Adipocyte (in vitro differentiated cells): ENCODE measurements at regions not wholly inside any gene's neighbourhood (a gene's known extent, or its start where the extent isn't known, plus 50 kb on each side); places are given as distances from the start of the nearest gene placed in this dataset.
"Not testable (repeated sequence)": the region's sequence is repeated elsewhere in the genome, so short reads cannot be mapped to it uniquely, and the experiment has no call there.

Experiments used
- DNase-seq: peaks from one replicate; pipeline ENCODE4 v3.0.0-alpha.2; 2015; ENCODE audit warnings: low read depth
- H3K27me3 ChIP-seq: replicated peaks from 2 replicates; pipeline ENCODE4 v1.7.0; 2013; ENCODE audit warnings: mild to moderate bottlenecking, low read length, moderate library complexity; ENCODE audit not compliant: control insufficient read depth, insufficient read depth
- H3K36me3 ChIP-seq: 2 replicates; pipeline ENCODE4 v1.7.0; 2013; ENCODE audit warnings: low read length, mild to moderate bottlenecking, moderate library complexity; ENCODE audit not compliant: control insufficient read depth, insufficient read depth, severe bottlenecking
- H3K4me1 ChIP-seq: 2 replicates; pipeline ENCODE4 v1.7.0; 2013; ENCODE audit warnings: mild to moderate bottlenecking, low read length, moderate library complexity; ENCODE audit not compliant: control insufficient read depth, insufficient read depth
- H3K4me3 ChIP-seq: 2 replicates; pipeline ENCODE4 v1.7.0; 2013; ENCODE audit warnings: mild to moderate bottlenecking, low read length, moderate library complexity
- H3K9ac ChIP-seq: 2 replicates; pipeline ENCODE4 v1.7.0; 2013; ENCODE audit warnings: mild to moderate bottlenecking, low read length, moderate library complexity
- H3K9me3 ChIP-seq: 2 replicates; pipeline ENCODE4 v1.7.0; 2013; ENCODE audit warnings: mild to moderate bottlenecking, low read length, moderate library complexity; ENCODE audit not compliant: control insufficient read depth

- H3K9me3 ChIP-seq, result peaks cover 7% of the 10 kb centered on the region
- H3K36me3 ChIP-seq, result no peaks in the 10 kb centered on the region
- H3K4me1 ChIP-seq, result peaks cover 13% of the 10 kb centered on the region
- H3K9ac ChIP-seq, result no peak overlapping the region
- H3K4me3 ChIP-seq, result no peak overlapping the region
- no peaks in the 10 kb centered on the region for H3K27me3 ChIP-seq
- DNase-seq, result no peak
Measured at GRCh38 chr13:88022431-88023208, 351.4 kb downstream of the SLITRK5 start.

DNA sequence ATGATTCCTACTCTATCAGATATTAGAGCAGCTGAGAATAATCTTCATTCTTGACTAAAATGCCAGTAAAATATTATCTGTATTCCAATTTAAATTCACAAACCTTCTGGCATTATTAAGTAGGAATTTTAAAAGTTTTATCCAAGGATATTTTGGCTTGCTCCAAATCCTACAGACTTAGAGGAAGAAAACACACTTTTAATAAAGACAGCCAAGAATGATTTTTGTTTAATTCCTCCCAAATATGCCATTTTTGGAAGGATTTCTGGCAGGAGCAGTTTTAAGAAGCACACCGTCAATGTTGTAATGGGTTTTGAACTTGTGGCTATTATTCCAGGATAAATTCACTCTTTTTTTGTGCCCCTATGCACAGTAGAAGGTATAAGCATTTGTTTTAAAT, 355.1 kb downstream of the SLITRK5 start:
- Histone ChIP-seq H3K4me1 (peaks cover 13% of the 10 kb centered on the region), H3K36me3 (no peaks in the 10 kb centered on the region), H3K9me3 (no peaks in the 10 kb centered on the region), H3K9ac (no peak overlapping the region), H3K27me3 (no peaks in the 10 kb centered on the region), H3K4me3 (no peak overlapping the region)
- no peak for DNase-seq

DNA sequence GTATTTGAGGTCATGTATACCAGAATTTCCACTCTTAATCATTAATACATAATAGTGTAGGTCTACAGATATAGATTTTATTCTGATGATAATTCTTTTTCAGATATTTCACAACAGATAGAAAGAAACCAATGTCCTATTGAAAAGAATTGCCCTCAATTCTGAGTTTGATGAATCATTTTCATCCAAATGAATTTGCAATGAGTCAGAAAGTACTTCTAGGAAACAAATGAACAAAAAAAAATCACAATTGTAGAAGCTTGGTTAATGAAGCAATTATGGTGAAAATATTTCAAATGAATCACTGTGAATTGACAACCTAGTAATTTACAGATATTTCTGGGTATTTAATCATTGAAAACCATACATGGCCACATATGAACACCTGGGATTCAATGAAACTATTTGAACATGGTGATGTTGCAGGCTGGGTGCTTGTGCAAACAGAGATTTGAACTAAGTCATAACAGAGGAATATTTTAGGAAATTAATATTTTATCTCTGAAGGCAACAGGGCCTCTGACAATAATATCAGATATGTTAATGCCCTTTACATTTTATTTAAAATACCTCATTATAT, 360.9 kb downstream of the SLITRK5 start:
- peaks cover 8% of the 10 kb centered on the region for H3K4me1 ChIP-seq
- no peak overlapping the region for H3K4me3 ChIP-seq
- H3K9me3 ChIP-seq, result no peaks in the 10 kb centered on the region
- no peaks in the 10 kb centered on the region for H3K27me3 ChIP-seq
- H3K9ac ChIP-seq, result no peak overlapping the region
- H3K36me3 ChIP-seq, result no peaks in the 10 kb centered on the region
- no peak for DNase-seq

GRCh38 chr13:88036205-88036604, 365.0 kb downstream of the SLITRK5 start:
- not testable (repeated sequence) for H3K9me3 ChIP-seq, H3K4me1 ChIP-seq, H3K36me3 ChIP-seq, H3K9ac ChIP-seq, DNase-seq, H3K27me3 ChIP-seq, H3K4me3 ChIP-seq

DNA sequence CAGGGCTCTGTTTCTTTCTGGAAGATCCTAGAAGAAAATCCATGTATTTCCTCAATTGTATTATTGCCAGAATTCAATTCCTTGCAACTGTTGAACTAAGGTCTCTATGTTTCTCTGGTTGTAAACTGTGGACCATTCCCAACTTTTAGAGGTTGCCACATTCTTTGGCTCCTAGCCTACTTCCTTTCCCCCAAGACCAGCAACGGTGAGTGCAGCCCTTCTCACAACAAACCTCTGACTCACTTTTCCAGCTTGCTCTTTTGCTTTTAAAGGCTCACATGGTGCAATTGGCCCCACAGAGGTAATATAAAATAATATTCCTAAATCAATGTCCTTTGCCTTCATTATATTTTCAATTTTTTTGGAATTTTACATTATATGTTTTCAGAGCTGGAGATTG, 371.3 kb downstream of the SLITRK5 start:
- no peak for DNase-seq
- H3K9me3 ChIP-seq, result peaks cover 2% of the 10 kb centered on the region

DNA sequence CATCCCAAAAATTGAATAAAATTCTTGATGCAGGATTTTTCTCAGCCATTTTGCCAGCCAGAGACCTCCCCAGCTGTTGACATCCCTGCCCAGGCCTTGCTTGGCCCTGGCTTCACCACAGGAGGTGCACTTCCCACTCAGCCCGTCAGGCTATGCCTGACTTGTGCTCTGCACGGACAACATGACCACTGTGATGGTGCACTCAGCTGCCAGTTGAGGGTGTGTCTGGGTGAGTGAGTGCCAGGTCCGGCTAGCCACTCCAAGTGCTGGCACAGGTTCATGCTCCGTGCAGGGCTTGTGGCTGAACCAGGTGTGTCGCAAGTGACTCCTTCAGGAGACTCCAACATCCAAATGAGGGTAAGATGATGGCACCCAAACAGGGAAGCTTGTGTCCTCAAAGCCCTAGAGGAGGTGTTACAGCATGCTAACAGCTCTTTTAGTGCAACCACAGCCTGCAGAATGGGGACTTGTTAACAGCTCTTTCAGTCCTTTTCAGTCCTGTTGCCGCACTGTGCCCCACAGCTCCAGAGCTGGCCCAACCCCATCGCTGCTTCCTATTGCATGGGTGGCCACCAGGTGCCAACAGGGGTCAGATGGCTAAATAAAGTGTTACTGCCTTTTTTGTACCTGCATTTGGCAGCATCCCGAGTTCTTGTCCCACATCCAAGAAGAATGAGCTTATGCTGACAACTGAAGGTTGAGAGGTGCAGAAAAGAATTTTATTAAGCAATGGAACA, 380.7 kb downstream of the SLITRK5 start:
- no peak for DNase-seq
- no peak overlapping the region for H3K4me3 ChIP-seq
- no peaks in the 10 kb centered on the region for H3K9me3 ChIP-seq
- H3K9ac ChIP-seq, result no peak overlapping the region
- H3K27me3 ChIP-seq, result no peaks in the 10 kb centered on the region
- H3K36me3 ChIP-seq, result no peaks in the 10 kb centered on the region
- no peaks in the 10 kb centered on the region for H3K4me1 ChIP-seq

More for the DNA sequence above, 371.3 kb downstream of the SLITRK5 start:
- Histone ChIP-seq H3K9ac (no peak overlapping the region), H3K4me3 (no peak overlapping the region), H3K36me3 (no peaks in the 10 kb centered on the region), H3K4me1 (no peaks in the 10 kb centered on the region), H3K27me3 (no peaks in the 10 kb centered on the region)

DNA sequence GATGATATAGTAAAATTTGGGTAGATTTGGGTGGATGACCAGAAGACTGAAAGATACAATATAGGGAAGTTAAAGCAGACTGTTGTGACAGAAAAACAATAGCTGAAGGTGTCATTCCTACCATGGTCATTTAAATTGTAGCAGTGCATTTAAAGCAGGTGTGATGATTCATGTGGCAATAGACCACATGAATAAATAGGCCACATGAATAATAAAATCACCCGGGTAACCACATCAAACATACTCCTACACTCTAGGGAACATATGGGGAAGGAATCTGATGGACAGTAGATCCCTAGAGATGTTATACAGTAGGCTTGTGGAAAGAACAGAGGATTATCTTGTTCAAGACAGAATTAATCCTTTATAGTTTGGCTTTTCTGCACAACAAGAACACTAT, 392.6 kb downstream of the SLITRK5 start:
- no peaks in the 10 kb centered on the region for H3K4me1 ChIP-seq
- H3K27me3 ChIP-seq, result no peaks in the 10 kb centered on the region

DNA sequence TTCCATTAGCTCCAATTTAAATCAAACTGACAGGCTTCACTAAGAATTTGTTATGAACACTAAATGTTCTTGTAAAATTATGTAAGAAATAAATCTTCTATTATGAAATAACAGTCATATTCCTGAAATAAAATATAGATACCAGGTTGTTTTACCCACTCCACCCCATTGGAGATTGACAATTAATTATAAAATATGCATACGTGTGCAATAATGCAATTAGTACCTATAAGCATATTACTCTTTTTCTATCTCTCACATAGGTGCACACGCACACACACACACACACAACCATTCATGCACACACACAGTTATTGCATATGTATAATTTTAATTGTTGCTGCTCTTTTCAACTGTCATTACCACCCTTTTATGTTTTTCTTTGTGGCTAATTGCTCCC, 395.7 kb downstream of the SLITRK5 start:
- H3K9me3 ChIP-seq, result peaks cover 8% of the 10 kb centered on the region
- no peak for DNase-seq
- no peak overlapping the region for H3K4me3 ChIP-seq
- no peaks in the 10 kb centered on the region for H3K4me1 ChIP-seq
- no peak overlapping the region for H3K9ac ChIP-seq
- H3K27me3 ChIP-seq, result no peaks in the 10 kb centered on the region
- no peaks in the 10 kb centered on the region for H3K36me3 ChIP-seq

More for the DNA sequence above, 392.6 kb downstream of the SLITRK5 start:
- H3K9ac ChIP-seq, result no peak overlapping the region
- peaks cover 11% of the 10 kb centered on the region for H3K9me3 ChIP-seq
- H3K36me3 ChIP-seq, result no peaks in the 10 kb centered on the region
- no peak for DNase-seq
- H3K4me3 ChIP-seq, result no peak overlapping the region

DNA sequence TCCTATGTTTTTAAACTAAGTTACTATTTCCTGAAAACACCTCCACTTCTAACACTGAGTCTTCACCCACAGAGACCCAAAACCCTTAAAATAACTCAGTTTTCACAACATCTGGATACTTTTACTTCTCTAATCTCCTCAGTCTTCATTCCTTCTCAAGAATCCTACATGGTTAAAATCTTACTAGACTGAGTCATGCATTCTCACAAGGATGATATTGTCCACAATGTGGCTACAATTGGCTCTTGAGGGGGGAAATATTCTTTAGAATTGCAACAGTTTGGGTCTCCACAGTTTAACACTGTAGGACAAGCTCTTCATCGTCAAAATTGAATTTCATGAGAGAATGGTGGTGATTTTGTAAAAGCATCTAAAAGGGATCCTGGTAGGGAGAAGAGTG, 397.1 kb downstream of the SLITRK5 start:
- H3K27me3 ChIP-seq, result no peaks in the 10 kb centered on the region
- H3K4me3 ChIP-seq, result no peak overlapping the region
- H3K9me3 ChIP-seq, result no peaks in the 10 kb centered on the region
- no peaks in the 10 kb centered on the region for H3K36me3 ChIP-seq
- no peak overlapping the region for H3K9ac ChIP-seq
- DNase-seq, result no peak
- no peaks in the 10 kb centered on the region for H3K4me1 ChIP-seq

- H3K27me3 ChIP-seq, result no peaks in the 10 kb centered on the region
- no peak for DNase-seq
- H3K9ac ChIP-seq, result no peak overlapping the region
- no peaks in the 10 kb centered on the region for H3K36me3 ChIP-seq
- H3K4me1 ChIP-seq, result no peaks in the 10 kb centered on the region
- H3K4me3 ChIP-seq, result no peak overlapping the region
- no peaks in the 10 kb centered on the region for H3K9me3 ChIP-seq
Measured at GRCh38 chr13:88068975-88069374, 397.8 kb downstream of the SLITRK5 start.

GRCh38 chr13:88071371-88071770, 400.2 kb downstream of the SLITRK5 start:
- Histone ChIP-seq H3K36me3 (no peaks in the 10 kb centered on the region), H3K4me3 (no peak overlapping the region), H3K9me3 (no peaks in the 10 kb centered on the region), H3K27me3 (no peaks in the 10 kb centered on the region), H3K4me1 (peaks cover 9% of the 10 kb centered on the region), H3K9ac (no peak overlapping the region)
- DNase-seq, result no peak
